ENCODE measurements at regions not wholly inside any gene's neighbourhood (a gene's known extent, or its start where the extent isn't known, plus 50 kb on each side); places are given as distances from the start of the nearest gene placed in this dataset.

GRCh38 chr12:17169726-17170471, 563.9 kb upstream of the LMO3 start (continued):
- TF ChIP-seq, protein P1, sequence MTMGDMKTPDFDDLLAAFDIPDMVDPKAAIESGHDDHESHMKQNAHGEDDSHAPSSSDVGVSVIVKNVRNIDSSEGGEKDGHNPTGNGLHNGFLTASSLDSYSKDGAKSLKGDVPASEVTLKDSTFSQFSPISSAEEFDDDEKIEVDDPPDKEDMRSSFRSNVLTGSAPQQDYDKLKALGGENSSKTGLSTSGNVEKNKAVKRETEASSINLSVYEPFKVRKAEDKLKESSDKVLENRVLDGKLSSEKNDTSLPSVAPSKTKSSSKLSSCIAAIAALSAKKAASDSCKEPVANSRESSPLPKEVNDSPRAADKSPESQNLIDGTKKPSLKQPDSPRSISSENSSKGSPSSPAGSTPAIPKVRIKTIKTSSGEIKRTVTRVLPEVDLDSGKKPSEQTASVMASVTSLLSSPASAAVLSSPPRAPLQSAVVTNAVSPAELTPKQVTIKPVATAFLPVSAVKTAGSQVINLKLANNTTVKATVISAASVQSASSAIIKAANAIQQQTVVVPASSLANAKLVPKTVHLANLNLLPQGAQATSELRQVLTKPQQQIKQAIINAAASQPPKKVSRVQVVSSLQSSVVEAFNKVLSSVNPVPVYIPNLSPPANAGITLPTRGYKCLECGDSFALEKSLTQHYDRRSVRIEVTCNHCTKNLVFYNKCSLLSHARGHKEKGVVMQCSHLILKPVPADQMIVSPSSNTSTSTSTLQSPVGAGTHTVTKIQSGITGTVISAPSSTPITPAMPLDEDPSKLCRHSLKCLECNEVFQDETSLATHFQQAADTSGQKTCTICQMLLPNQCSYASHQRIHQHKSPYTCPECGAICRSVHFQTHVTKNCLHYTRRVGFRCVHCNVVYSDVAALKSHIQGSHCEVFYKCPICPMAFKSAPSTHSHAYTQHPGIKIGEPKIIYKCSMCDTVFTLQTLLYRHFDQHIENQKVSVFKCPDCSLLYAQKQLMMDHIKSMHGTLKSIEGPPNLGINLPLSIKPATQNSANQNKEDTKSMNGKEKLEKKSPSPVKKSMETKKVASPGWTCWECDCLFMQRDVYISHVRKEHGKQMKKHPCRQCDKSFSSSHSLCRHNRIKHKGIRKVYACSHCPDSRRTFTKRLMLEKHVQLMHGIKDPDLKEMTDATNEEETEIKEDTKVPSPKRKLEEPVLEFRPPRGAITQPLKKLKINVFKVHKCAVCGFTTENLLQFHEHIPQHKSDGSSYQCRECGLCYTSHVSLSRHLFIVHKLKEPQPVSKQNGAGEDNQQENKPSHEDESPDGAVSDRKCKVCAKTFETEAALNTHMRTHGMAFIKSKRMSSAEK (CRISPR knock-in tag; IDR thresholded peaks at IDR 0.05; ENCODE audit: borderline replicate concordance) = no peak
- TF ChIP-seq ATF1 (CRISPR knock-in tag; IDR thresholded peaks at IDR 0.05) = no peak

- TF ChIP-seq ESRRA (CRISPR knock-in tag; IDR thresholded peaks at IDR 0.05; ENCODE audit: borderline replicate concordance) = no peak
- no peak for TF ChIP-seq PRDM15 (CRISPR knock-in tag; IDR thresholded peaks at IDR 0.05)
- no peak for TF ChIP-seq KAT7 (CRISPR knock-in tag; IDR thresholded peaks at IDR 0.05; ENCODE audit: borderline replicate concordance)
- no peak for TF ChIP-seq TCF7 (CRISPR knock-in tag; IDR thresholded peaks at IDR 0.05; ENCODE audit: low read depth)
- TF ChIP-seq, protein P2, sequence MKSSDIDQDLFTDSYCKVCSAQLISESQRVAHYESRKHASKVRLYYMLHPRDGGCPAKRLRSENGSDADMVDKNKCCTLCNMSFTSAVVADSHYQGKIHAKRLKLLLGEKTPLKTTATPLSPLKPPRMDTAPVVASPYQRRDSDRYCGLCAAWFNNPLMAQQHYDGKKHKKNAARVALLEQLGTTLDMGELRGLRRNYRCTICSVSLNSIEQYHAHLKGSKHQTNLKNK (CRISPR knock-in tag; IDR thresholded peaks at IDR 0.05) = no peak
- no peak for TF ChIP-seq SMAD4 (CRISPR knock-in tag; IDR thresholded peaks at IDR 0.05)
- no peak for TF ChIP-seq IRF2 (CRISPR knock-in tag; IDR thresholded peaks at IDR 0.05; ENCODE audit: borderline replicate concordance, low read depth)
- H3K4me3 Mint-ChIP-seq = no peak overlapping the region
- H3K4me1 Mint-ChIP-seq = no peaks in the 10 kb centered on the region
- H3K9me3 Mint-ChIP-seq = peaks cover 10% of the 10 kb centered on the region
- H3K27me3 Mint-ChIP-seq (ENCODE audit: low read depth) = no peaks in the 10 kb centered on the region; the same call in 1 of the 2 replicates
- ChIA-PET CTCF (interaction anchor here (1.2 kb wide), 1 partner anchor 220 kb away, joined by 4 read pairs; no protein-coding TSS in a partner anchor), POLR2A (no interaction called here)
- DNase-seq (ENCODE audit: low spot score) (no peak), ATAC-seq (no peak)
- H3K27ac Mint-ChIP-seq = no peak overlapping the region
- H3K36me3 Mint-ChIP-seq = no peaks in the 10 kb centered on the region
These were observed 553.7 kb upstream of the LMO3 start for GRCh38 chr12:17159506-17160300.

- TF ChIP-seq ZSCAN18 (CRISPR knock-in tag; IDR thresholded peaks at IDR 0.05) = no peak
- no peak for TF ChIP-seq JUN (CRISPR knock-in tag; IDR thresholded peaks at IDR 0.05)
- TF ChIP-seq CBFB (CRISPR knock-in tag; IDR thresholded peaks at IDR 0.05; ENCODE audit: low read depth) = no peak
- no peak for TF ChIP-seq RORB (CRISPR knock-in tag; IDR thresholded peaks at IDR 0.05)
- TF ChIP-seq, protein P3, sequence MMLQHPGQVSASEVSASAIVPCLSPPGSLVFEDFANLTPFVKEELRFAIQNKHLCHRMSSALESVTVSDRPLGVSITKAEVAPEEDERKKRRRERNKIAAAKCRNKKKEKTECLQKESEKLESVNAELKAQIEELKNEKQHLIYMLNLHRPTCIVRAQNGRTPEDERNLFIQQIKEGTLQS (CRISPR knock-in tag; conservative IDR thresholded peaks at IDR 0.05) = no peak
- no peak for TF ChIP-seq TCF7 (CRISPR knock-in tag; IDR thresholded peaks at IDR 0.05; ENCODE audit: low read depth)
- TF ChIP-seq MYBL2 (CRISPR knock-in tag; IDR thresholded peaks at IDR 0.05) = no peak
- TF ChIP-seq, protein P4, sequence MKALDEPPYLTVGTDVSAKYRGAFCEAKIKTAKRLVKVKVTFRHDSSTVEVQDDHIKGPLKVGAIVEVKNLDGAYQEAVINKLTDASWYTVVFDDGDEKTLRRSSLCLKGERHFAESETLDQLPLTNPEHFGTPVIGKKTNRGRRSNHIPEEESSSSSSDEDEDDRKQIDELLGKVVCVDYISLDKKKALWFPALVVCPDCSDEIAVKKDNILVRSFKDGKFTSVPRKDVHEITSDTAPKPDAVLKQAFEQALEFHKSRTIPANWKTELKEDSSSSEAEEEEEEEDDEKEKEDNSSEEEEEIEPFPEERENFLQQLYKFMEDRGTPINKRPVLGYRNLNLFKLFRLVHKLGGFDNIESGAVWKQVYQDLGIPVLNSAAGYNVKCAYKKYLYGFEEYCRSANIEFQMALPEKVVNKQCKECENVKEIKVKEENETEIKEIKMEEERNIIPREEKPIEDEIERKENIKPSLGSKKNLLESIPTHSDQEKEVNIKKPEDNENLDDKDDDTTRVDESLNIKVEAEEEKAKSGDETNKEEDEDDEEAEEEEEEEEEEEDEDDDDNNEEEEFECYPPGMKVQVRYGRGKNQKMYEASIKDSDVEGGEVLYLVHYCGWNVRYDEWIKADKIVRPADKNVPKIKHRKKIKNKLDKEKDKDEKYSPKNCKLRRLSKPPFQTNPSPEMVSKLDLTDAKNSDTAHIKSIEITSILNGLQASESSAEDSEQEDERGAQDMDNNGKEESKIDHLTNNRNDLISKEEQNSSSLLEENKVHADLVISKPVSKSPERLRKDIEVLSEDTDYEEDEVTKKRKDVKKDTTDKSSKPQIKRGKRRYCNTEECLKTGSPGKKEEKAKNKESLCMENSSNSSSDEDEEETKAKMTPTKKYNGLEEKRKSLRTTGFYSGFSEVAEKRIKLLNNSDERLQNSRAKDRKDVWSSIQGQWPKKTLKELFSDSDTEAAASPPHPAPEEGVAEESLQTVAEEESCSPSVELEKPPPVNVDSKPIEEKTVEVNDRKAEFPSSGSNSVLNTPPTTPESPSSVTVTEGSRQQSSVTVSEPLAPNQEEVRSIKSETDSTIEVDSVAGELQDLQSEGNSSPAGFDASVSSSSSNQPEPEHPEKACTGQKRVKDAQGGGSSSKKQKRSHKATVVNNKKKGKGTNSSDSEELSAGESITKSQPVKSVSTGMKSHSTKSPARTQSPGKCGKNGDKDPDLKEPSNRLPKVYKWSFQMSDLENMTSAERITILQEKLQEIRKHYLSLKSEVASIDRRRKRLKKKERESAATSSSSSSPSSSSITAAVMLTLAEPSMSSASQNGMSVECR (CRISPR knock-in tag; IDR thresholded peaks at IDR 0.05; ENCODE audit: borderline replicate concordance) = no peak
- H3K9me3 Mint-ChIP-seq = peaks cover 22% of the 10 kb centered on the region
- CTCF ChIA-PET = no interaction called here
These were observed 552.2 kb upstream of the LMO3 start for GRCh38 chr12:17158201-17158600.

More at GRCh38 chr12:17158201-17158600, 552.2 kb upstream of the LMO3 start:
- H3K27ac Mint-ChIP-seq = no peak overlapping the region
- no peak for DNase-seq (ENCODE audit: low spot score)
- no peaks in the 10 kb centered on the region; the same call in 1 of the 2 replicates for H3K27me3 Mint-ChIP-seq (ENCODE audit: low read depth)
- ATAC-seq = no peak
- H3K4me1 Mint-ChIP-seq = no peaks in the 10 kb centered on the region
- no peak overlapping the region for H3K4me3 Mint-ChIP-seq
- peaks cover 8% of the 10 kb centered on the region for H3K36me3 Mint-ChIP-seq
- POLR2A ChIA-PET = no interaction called here
